HG02852 (cell line): ENCODE measurements at regions not wholly inside any gene's neighbourhood (a gene's known extent, or its start where the extent isn't known, plus 50 kb on each side); places are given as distances from the start of the nearest gene placed in this dataset.
"Not testable (repeated sequence)": the region's sequence is repeated elsewhere in the genome, so short reads cannot be mapped to it uniquely, and the experiment has no call there.

Experiments
- ATAC-seq: cut with Tn5 transposase; IDR thresholded peaks from one replicate; pipeline ENCODE4 v1.9.1; 2021; ENCODE audit warnings: mild to moderate bottlenecking, moderate library complexity; ENCODE audit not compliant: unreplicated experiment

- no peak for ATAC-seq
Observed at GRCh38 chr22:48936391-48936790, 891.3 kb downstream of the BRD1 start.

GRCh38 chr22:48934446-48934845, 893.2 kb downstream of the BRD1 start:
- ATAC-seq: no peak

- no peak for ATAC-seq
Observed at GRCh38 chr22:48931452-48931851, 896.2 kb downstream of the BRD1 start.

GRCh38 chr22:48929276-48929790, 898.3 kb downstream of the BRD1 start:
- ATAC-seq: no peak

GRCh38 chr22:48927591-48927990, 900.1 kb downstream of the BRD1 start:
- ATAC-seq: no peak

GRCh38 chr22:48926643-48927042, 901.0 kb downstream of the BRD1 start:
- no peak for ATAC-seq

- ATAC-seq: no peak
Observed at GRCh38 chr22:48926136-48926535, 901.5 kb downstream of the BRD1 start.

GRCh38 chr22:48925450-48925849, 902.2 kb downstream of the BRD1 start:
- no peak for ATAC-seq

GRCh38 chr22:48923996-48924395, 903.7 kb downstream of the BRD1 start:
- ATAC-seq: no peak

GRCh38 chr22:48923165-48923865, 904.4 kb downstream of the BRD1 start:
- no peak for ATAC-seq

- no peak for ATAC-seq
Observed at GRCh38 chr22:48921411-48921903, 906.2 kb downstream of the BRD1 start.

GRCh38 chr22:48920776-48921241, 906.9 kb downstream of the BRD1 start:
- no peak for ATAC-seq

GRCh38 chr22:48919851-48920589, 907.7 kb downstream of the BRD1 start:
- ATAC-seq: no peak

- no peak for ATAC-seq
Observed at GRCh38 chr22:48919187-48919590, 908.5 kb downstream of the BRD1 start.

- no peak for ATAC-seq
Observed at GRCh38 chr22:48918585-48919186, 909.0 kb downstream of the BRD1 start.

GRCh38 chr22:48912356-48913066, 915.2 kb downstream of the BRD1 start:
- not testable (repeated sequence) for ATAC-seq

- not testable (repeated sequence) for ATAC-seq
Observed at GRCh38 chr22:48911647-48912046, 916.0 kb downstream of the BRD1 start.

GRCh38 chr22:48911067-48911466, 916.6 kb downstream of the BRD1 start:
- ATAC-seq: not testable (repeated sequence)

- no peak for ATAC-seq
Observed at GRCh38 chr22:48908547-48908946, 919.1 kb downstream of the BRD1 start.

GRCh38 chr22:48907591-48907990, 920.1 kb downstream of the BRD1 start:
- ATAC-seq: no peak
